A673 (cell line): ENCODE measurements at regions not wholly inside any gene's neighbourhood (a gene's known extent, or its start where the extent isn't known, plus 50 kb on each side); places are given as distances from the start of the nearest gene placed in this dataset.
A peak's percentile ranks its signal among the peaks of the same experiment; 100 is the strongest.

Source experiments
- BruUV-seq: library from RNA; stranded (reverse); fragments of 400-500 nt; replicated peaks from 2 replicates; lab custom pipeline; 2021; lab: Mats Ljungman, UMichigan
- CTCF ChIA-PET: fragments of 300-600 bp; sonication (Branson Sonifier 250); formaldehyde crosslinking; loops from one replicate; lab custom pipeline; 2022; ENCODE audit warnings: antibody characterized with exemption; lab: Charles Lee
- POLR2A ChIA-PET: fragments of 300-600 bp; sonication (Branson Sonifier 250); formaldehyde crosslinking; loops from one replicate; lab custom pipeline; 2022; ENCODE audit warnings: antibody characterized with exemption; ENCODE audit not compliant: low non-redundant PET; lab: Charles Lee
- DNase-seq: peaks from one replicate; pipeline ENCODE4 v3.0.0-alpha.2; 2015; ENCODE audit warnings: low spot score
- H3K27ac ChIP-seq: fragments of 200-600 bp; sonication (generic); 2 replicates; pipeline ENCODE4 v1.5.1; 2016; ENCODE audit warnings: mixed run types, low read depth, mild to moderate bottlenecking, mixed read lengths, antibody characterized with exemption, low read length; ENCODE audit not compliant: poor library complexity, severe bottlenecking
- H3K27me3 ChIP-seq: fragments of 200-600 bp; sonication (generic); replicated peaks from 2 replicates; pipeline ENCODE4 v1.6.1; 2017; ENCODE audit warnings: mixed run types, low read depth, mild to moderate bottlenecking, mixed read lengths, antibody characterized with exemption, low read length; ENCODE audit not compliant: insufficient read depth, poor library complexity
- H3K36me3 ChIP-seq: fragments of 200-600 bp; sonication (generic); 2 replicates; pipeline ENCODE4 v1.6.1; 2016; ENCODE audit warnings: mixed run types, mild to moderate bottlenecking, mixed read lengths, antibody characterized with exemption, low read length; ENCODE audit not compliant: insufficient read depth, poor library complexity, severe bottlenecking
- H3K4me1 ChIP-seq: fragments of 200-600 bp; sonication (generic); 2 replicates; pipeline ENCODE4 v1.6.1; 2017; ENCODE audit warnings: mixed run types, mild to moderate bottlenecking, mixed read lengths, antibody characterized with exemption, low read length; ENCODE audit not compliant: insufficient read depth, poor library complexity, severe bottlenecking
- H3K4me3 ChIP-seq: fragments of 200-600 bp; sonication (generic); 2 replicates; pipeline ENCODE4 v1.5.1; 2016; ENCODE audit warnings: low read depth, mixed run types, mild to moderate bottlenecking, mixed read lengths, low read length; ENCODE audit not compliant: poor library complexity, severe bottlenecking
- H3K9me3 ChIP-seq: fragments of 200-600 bp; sonication (generic); 2 replicates; pipeline ENCODE4 v1.6.1; 2016; ENCODE audit warnings: mixed run types, low read depth, mild to moderate bottlenecking, mixed read lengths, antibody characterized with exemption, low read length; ENCODE audit not compliant: poor library complexity, severe bottlenecking
- CTCF ChIP-seq: fragments of 300-800, 200-600 bp; sonication (generic); conservative IDR thresholded peaks from 2 replicates; pipeline ENCODE4 v1.5.1; 2017; ENCODE audit warnings: low read depth, mild to moderate bottlenecking, antibody characterized with exemption, low read length, moderate library complexity, mixed read lengths
- EZH2 ChIP-seq: fragments of 200-600 bp; sonication (generic); IDR thresholded peaks from 2 replicates; pipeline ENCODE4 v1.6.1; 2017; ENCODE audit warnings: borderline replicate concordance, low read depth, mild to moderate bottlenecking, mixed read lengths, antibody characterized with exemption, low read length; ENCODE audit not compliant: poor library complexity, severe bottlenecking
- intact Hi-C: fragments of 100-400 bp; cut with micrococcal nuclease; formaldehyde crosslinking; loops from one replicate; pipeline ENCODE4 v1.10.0; 2022; ENCODE audit not compliant: unreplicated experiment

GRCh38 chr3:160108362-160108761 is 116.9 kb upstream of the C3orf80 start:
- H3K4me3 ChIP-seq: no peak overlapping the region
- H3K27me3 ChIP-seq: no peaks in the 10 kb centered on the region
- POLR2A ChIA-PET: no interaction called here
- no TSS peak for BruUV-seq
- CTCF ChIA-PET: no interaction called here
- no peak overlapping the region for H3K27ac ChIP-seq
- TF ChIP-seq EZH2: no peak
- TF ChIP-seq CTCF: no peak
- H3K9me3 ChIP-seq: no peaks in the 10 kb centered on the region
- peak; percentile 45 for DNase-seq
- H3K4me1 ChIP-seq: peaks cover 23% of the 10 kb centered on the region
- no peaks in the 10 kb centered on the region for H3K36me3 ChIP-seq
- intact Hi-C loops: no loop called here

- TF ChIP-seq EZH2 (no peak), CTCF (no peak)
- Histone ChIP-seq H3K36me3 (no peaks in the 10 kb centered on the region), H3K4me3 (no peak overlapping the region), H3K27me3 (no peaks in the 10 kb centered on the region), H3K9me3 (no peaks in the 10 kb centered on the region), H3K27ac (no peak overlapping the region), H3K4me1 (peaks cover 23% of the 10 kb centered on the region)
- no TSS peak for BruUV-seq
- intact Hi-C loops: no loop called here
- ChIA-PET POLR2A (interaction anchor here (0.5 kb wide), 1 partner anchor 64 kb away, joined by 3 read pairs; no protein-coding TSS in a partner anchor), CTCF (no interaction called here)
- no peak for DNase-seq
Measured at GRCh38 chr3:160112481-160112880, 112.7 kb upstream of the C3orf80 start.

- POLR2A ChIA-PET: interaction anchor here (0.5 kb wide), 1 partner anchor 65 kb away, joined by 3 read pairs; no protein-coding TSS in a partner anchor
- intact Hi-C loops: no loop called here
- CTCF ChIA-PET: no interaction called here
Measured at GRCh38 chr3:160112996-160113395, 112.2 kb upstream of the C3orf80 start.

More at GRCh38 chr3:160112996-160113395, 112.2 kb upstream of the C3orf80 start:
- no peaks in the 10 kb centered on the region for H3K27me3 ChIP-seq
- no peaks in the 10 kb centered on the region for H3K9me3 ChIP-seq
- H3K27ac ChIP-seq: no peak overlapping the region
- BruUV-seq: no TSS peak
- H3K4me3 ChIP-seq: no peak overlapping the region
- TF ChIP-seq EZH2 (no peak), CTCF (no peak)
- DNase-seq: no peak
- no peaks in the 10 kb centered on the region for H3K36me3 ChIP-seq
- H3K4me1 ChIP-seq: peaks cover 21% of the 10 kb centered on the region
